H9 (cell line): ENCODE measurements at regions not wholly inside any gene's neighbourhood (a gene's known extent, or its start where the extent isn't known, plus 50 kb on each side); places are given as distances from the start of the nearest gene placed in this dataset.

Experiments used
- DNase-seq: peaks from one replicate; pipeline ENCODE4 v3.0.0-alpha.2; 2017
- H2AFZ ChIP-seq: one replicate; pipeline ENCODE4 v1.6.1; 2013; ENCODE audit warnings: mild to moderate bottlenecking, low read length, control low read depth, moderate library complexity
- H2AK5ac ChIP-seq: 2 replicates; pipeline ENCODE4 v1.6.1; 2013; ENCODE audit warnings: low read length, control low read depth, mixed read lengths; ENCODE audit not compliant: insufficient read length
- H2BK120ac ChIP-seq: one replicate; pipeline ENCODE4 v1.6.1; 2013; ENCODE audit warnings: low read depth, mild to moderate bottlenecking, low read length, control low read depth, inconsistent platforms; ENCODE audit not compliant: poor library complexity, severe bottlenecking
- H2BK12ac ChIP-seq: 2 replicates; pipeline ENCODE4 v1.6.1; 2013; ENCODE audit warnings: low read length, control low read depth, mixed read lengths, low read depth; ENCODE audit not compliant: insufficient read length
- H2BK15ac ChIP-seq: 2 replicates; pipeline ENCODE4 v1.6.1; 2013; ENCODE audit warnings: low read depth, low read length, control low read depth
- H2BK20ac ChIP-seq: one replicate; pipeline ENCODE4 v1.6.1; 2013; ENCODE audit warnings: low read depth, mild to moderate bottlenecking, low read length, control low read depth, inconsistent platforms; ENCODE audit not compliant: poor library complexity, severe bottlenecking
- H2BK5ac ChIP-seq: 2 replicates; pipeline ENCODE4 v1.6.1; 2013; ENCODE audit warnings: low read length, control low read depth, mixed read lengths; ENCODE audit not compliant: insufficient read length
- H3K14ac ChIP-seq: 2 replicates; pipeline ENCODE4 v1.6.1; 2013; ENCODE audit warnings: low read length, control low read depth; ENCODE audit not compliant: insufficient read depth
- H3K18ac ChIP-seq: 2 replicates; pipeline ENCODE4 v1.6.1; 2013; ENCODE audit warnings: low read depth, mild to moderate bottlenecking, mixed read lengths, low read length, control low read depth; ENCODE audit not compliant: insufficient read length
- H3K23ac ChIP-seq: 2 replicates; pipeline ENCODE4 v1.6.1; 2013; ENCODE audit warnings: low read length, control low read depth, mixed read lengths, low read depth; ENCODE audit not compliant: insufficient read length
- H3K23me2 ChIP-seq: 2 replicates; pipeline ENCODE4 v1.6.1; 2013; ENCODE audit warnings: low read depth, mild to moderate bottlenecking, mixed read lengths, low read length, control low read depth; ENCODE audit not compliant: insufficient read length, poor library complexity, severe bottlenecking
- H3K27ac ChIP-seq: 2 replicates; pipeline ENCODE4 v1.5.1; 2013; ENCODE audit warnings: low read length, control low read depth, mixed read lengths, low read depth; ENCODE audit not compliant: insufficient read length
- H3K27me3 ChIP-seq: 2 replicates; pipeline ENCODE4 v1.6.1; 2013; ENCODE audit warnings: low read length, control low read depth, inconsistent platforms; ENCODE audit not compliant: insufficient read depth
- H3K4ac ChIP-seq: 2 replicates; pipeline ENCODE4 v1.6.1; 2013; ENCODE audit warnings: low read depth, mild to moderate bottlenecking, control low read depth, inconsistent platforms, low read length, moderate library complexity
- H3K4me1 ChIP-seq: 2 replicates; pipeline ENCODE4 v1.6.1; 2013; ENCODE audit warnings: low read length, control low read depth, inconsistent platforms; ENCODE audit not compliant: insufficient read depth
- H3K4me2 ChIP-seq: 2 replicates; pipeline ENCODE4 v1.6.1; 2013; ENCODE audit warnings: low read length, control low read depth, mixed read lengths; ENCODE audit not compliant: insufficient read length, insufficient read depth
- H3K56ac ChIP-seq: 2 replicates; pipeline ENCODE4 v1.6.1; 2013; ENCODE audit warnings: low read depth, mild to moderate bottlenecking, mixed read lengths, low read length, control low read depth; ENCODE audit not compliant: insufficient read length
- H3K79me1 ChIP-seq: 2 replicates; pipeline ENCODE4 v1.6.1; 2013; ENCODE audit warnings: low read depth, mild to moderate bottlenecking, moderate library complexity, low read length, control low read depth, inconsistent platforms; ENCODE audit not compliant: insufficient read depth, poor library complexity, severe bottlenecking
- H3K79me2 ChIP-seq: 2 replicates; pipeline ENCODE4 v1.6.1; 2013; ENCODE audit warnings: low read length, control low read depth, inconsistent platforms; ENCODE audit not compliant: insufficient read depth
- H3K9ac ChIP-seq: 2 replicates; pipeline ENCODE4 v1.6.1; 2013; ENCODE audit warnings: low read length, control low read depth, mixed read lengths; ENCODE audit not compliant: insufficient read length; ENCODE audit errors: extremely low read depth
- H3K9me3 ChIP-seq: one replicate; pipeline ENCODE4 v1.6.1; 2013; ENCODE audit warnings: low read depth, low read length, inconsistent platforms; ENCODE audit not compliant: control insufficient read depth
- H3T11ph ChIP-seq: one replicate; pipeline ENCODE4 v1.6.1; 2013; ENCODE audit warnings: mild to moderate bottlenecking, low read length, control low read depth, inconsistent platforms
- H4K20me1 ChIP-seq: one replicate; pipeline ENCODE4 v1.6.1; 2013; ENCODE audit not compliant: control insufficient read depth, insufficient read length, insufficient read depth
- H4K5ac ChIP-seq: 2 replicates; pipeline ENCODE4 v1.6.1; 2013; ENCODE audit warnings: low read depth, mild to moderate bottlenecking, mixed read lengths, low read length, control low read depth; ENCODE audit not compliant: insufficient read length
- H4K8ac ChIP-seq: replicated peaks from 2 replicates; pipeline ENCODE4 v1.6.1; 2013; ENCODE audit warnings: low read length, control low read depth, mixed read lengths, low read depth; ENCODE audit not compliant: insufficient read length
- H4K91ac ChIP-seq: 2 replicates; pipeline ENCODE4 v1.6.1; 2013; ENCODE audit warnings: low read depth, mild to moderate bottlenecking, moderate library complexity, mixed read lengths, low read length, control low read depth; ENCODE audit not compliant: insufficient read length
- H3K27ac Mint-ChIP-seq, 3 experiments: 2 replicates in 2 of 3; 3 replicates in 1 of 3; pipeline ENCODE4 v1.8.0; 2020 to 2021; ENCODE audit warnings: mixed read lengths in 3 of 3, mild to moderate bottlenecking in 1 of 3, moderate library complexity in 1 of 3
- H3K27me3 Mint-ChIP-seq: 2 replicates; pipeline ENCODE4 v1.8.0; 2021; ENCODE audit warnings: low read depth, mild to moderate bottlenecking, moderate library complexity, mixed read lengths
- H3K36me3 Mint-ChIP-seq, 3 experiments: 2 replicates in 2 of 3; 3 replicates in 1 of 3; pipeline ENCODE4 v1.8.0; 2020 to 2021; ENCODE audit warnings: low read depth in 3 of 3, mixed read lengths in 3 of 3; ENCODE audit not compliant: insufficient read depth in 1 of 3
- H3K4me1 Mint-ChIP-seq, 2 experiments: 2 replicates each; pipeline ENCODE4 v1.8.0; 2020; ENCODE audit warnings: mixed read lengths in 2 of 2
- H3K4me3 Mint-ChIP-seq, 2 experiments: 2 replicates in 1 of 2; 3 replicates in 1 of 2; pipeline ENCODE4 v1.8.0; 2020 to 2021; ENCODE audit warnings: mild to moderate bottlenecking in 2 of 2, mixed read lengths in 2 of 2, moderate library complexity in 1 of 2
- H3K9me3 Mint-ChIP-seq, 2 experiments: 2 replicates in 1 of 2; 3 replicates in 1 of 2; pipeline ENCODE4 v1.8.0; 2020; ENCODE audit warnings: mild to moderate bottlenecking in 2 of 2, mixed read lengths in 2 of 2, moderate library complexity in 1 of 2
- WGBS: extraction: QIAGEN DNeasy Blood & Tissue Kit; methylation state at CpG from one replicate; pipeline ENCODE4 v1.1.7; 2013; ENCODE audit warnings: missing lambda C conversion rate, low lambda C conversion rate, mixed read lengths; ENCODE audit not compliant: insufficient read length; ENCODE audit errors: extremely low coverage; 5-methylcytosine and 5-hydroxymethylcytosine counted together
- TF ChIP-seq, protein P1 (sequence below): fragments of 200-600 bp; sonication (generic); conservative IDR thresholded peaks from 3 replicates; pipeline ENCODE4 v1.8.0; 2021; ENCODE audit warnings: antibody characterized with exemption, mild to moderate bottlenecking

DNA sequence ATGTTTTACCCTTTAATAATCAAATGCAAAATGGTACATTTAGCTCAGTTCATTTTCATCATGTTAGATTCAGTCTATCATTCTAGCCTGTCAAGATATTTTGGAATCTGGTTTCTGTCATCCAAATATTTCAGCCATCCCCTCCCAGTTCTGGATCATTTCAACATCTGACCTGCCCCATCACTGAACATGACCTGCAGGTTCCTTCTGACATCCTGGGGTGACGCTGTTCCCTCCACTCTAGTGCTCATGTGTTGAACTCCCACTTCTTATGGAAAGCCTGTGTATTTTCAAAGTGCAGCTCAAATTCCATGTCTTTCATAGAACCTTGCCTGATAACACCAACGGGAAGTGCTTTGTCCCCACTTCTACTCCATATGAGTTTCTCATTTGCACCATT lies 320.0 kb upstream of the TNP1 start:
- H3K9me3 Mint-ChIP-seq = peaks cover 11 to 14% of the 10 kb centered on the region in 2 experiments; a peak in 4 of 5 replicates
- no peak overlapping the region for H3K4ac ChIP-seq
- H4K8ac ChIP-seq = no peak overlapping the region
- H3K4me2 ChIP-seq = no peak overlapping the region
- H3K23ac ChIP-seq = no peak overlapping the region
- no peak overlapping the region for H3K4me3 Mint-ChIP-seq
- H4K5ac ChIP-seq = no peak overlapping the region
- no peak for DNase-seq
- H4K91ac ChIP-seq = no peak overlapping the region
- H2BK120ac ChIP-seq = no peak overlapping the region
- H3K4me1 Mint-ChIP-seq = peaks cover 6 to 8% of the 10 kb centered on the region in 2 experiments
- no peaks in the 10 kb centered on the region for H3K79me2 ChIP-seq
- H2BK15ac ChIP-seq = no peak overlapping the region
- H4K20me1 ChIP-seq = no peaks in the 10 kb centered on the region
- no peaks in the 10 kb centered on the region for H3K23me2 ChIP-seq
- no peaks in the 10 kb centered on the region for H3K79me1 ChIP-seq
- no peak overlapping the region for H3K14ac ChIP-seq
- no peak overlapping the region for H2BK20ac ChIP-seq
- H2AK5ac ChIP-seq = no peak overlapping the region
- no peak overlapping the region; a peak in 1 of 7 replicates for H3K27ac Mint-ChIP-seq
- no peaks in the 10 kb centered on the region for H3K27me3 ChIP-seq
- H3K4me1 ChIP-seq = peaks cover 3% of the 10 kb centered on the region; the same call in 1 of the 2 replicates
- no peak overlapping the region for H3T11ph ChIP-seq
- no peak overlapping the region for H3K18ac ChIP-seq
- H3K27ac ChIP-seq = no peak overlapping the region
- WGBS = no CpG with 5 or more reads among the region's 2 CpGs
- H2AFZ ChIP-seq = no peak overlapping the region
- no peak overlapping the region for H3K9ac ChIP-seq
- TF ChIP-seq, protein P1, sequence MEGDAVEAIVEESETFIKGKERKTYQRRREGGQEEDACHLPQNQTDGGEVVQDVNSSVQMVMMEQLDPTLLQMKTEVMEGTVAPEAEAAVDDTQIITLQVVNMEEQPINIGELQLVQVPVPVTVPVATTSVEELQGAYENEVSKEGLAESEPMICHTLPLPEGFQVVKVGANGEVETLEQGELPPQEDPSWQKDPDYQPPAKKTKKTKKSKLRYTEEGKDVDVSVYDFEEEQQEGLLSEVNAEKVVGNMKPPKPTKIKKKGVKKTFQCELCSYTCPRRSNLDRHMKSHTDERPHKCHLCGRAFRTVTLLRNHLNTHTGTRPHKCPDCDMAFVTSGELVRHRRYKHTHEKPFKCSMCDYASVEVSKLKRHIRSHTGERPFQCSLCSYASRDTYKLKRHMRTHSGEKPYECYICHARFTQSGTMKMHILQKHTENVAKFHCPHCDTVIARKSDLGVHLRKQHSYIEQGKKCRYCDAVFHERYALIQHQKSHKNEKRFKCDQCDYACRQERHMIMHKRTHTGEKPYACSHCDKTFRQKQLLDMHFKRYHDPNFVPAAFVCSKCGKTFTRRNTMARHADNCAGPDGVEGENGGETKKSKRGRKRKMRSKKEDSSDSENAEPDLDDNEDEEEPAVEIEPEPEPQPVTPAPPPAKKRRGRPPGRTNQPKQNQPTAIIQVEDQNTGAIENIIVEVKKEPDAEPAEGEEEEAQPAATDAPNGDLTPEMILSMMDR = no peak
- peaks cover 4% of the 10 kb centered on the region for H3K27me3 Mint-ChIP-seq
- peaks cover 0 to 8% (median 0%) of the 10 kb centered on the region in 3 experiments; a peak in 1 of 7 replicates for H3K36me3 Mint-ChIP-seq
- H3K9me3 ChIP-seq = no peaks in the 10 kb centered on the region
- no peak overlapping the region for H2BK12ac ChIP-seq
- no peak overlapping the region for H2BK5ac ChIP-seq
- H3K56ac ChIP-seq = no peak overlapping the region
